ENCODE measurements at regions not wholly inside any gene's neighbourhood (a gene's known extent, or its start where the extent isn't known, plus 50 kb on each side); places are given as distances from the start of the nearest gene placed in this dataset.
A peak's percentile ranks its signal among the peaks of the same experiment; 100 is the strongest.
"Not testable (repeated sequence)": the region's sequence is repeated elsewhere in the genome, so short reads cannot be mapped to it uniquely, and the experiment has no call there.

DNA sequence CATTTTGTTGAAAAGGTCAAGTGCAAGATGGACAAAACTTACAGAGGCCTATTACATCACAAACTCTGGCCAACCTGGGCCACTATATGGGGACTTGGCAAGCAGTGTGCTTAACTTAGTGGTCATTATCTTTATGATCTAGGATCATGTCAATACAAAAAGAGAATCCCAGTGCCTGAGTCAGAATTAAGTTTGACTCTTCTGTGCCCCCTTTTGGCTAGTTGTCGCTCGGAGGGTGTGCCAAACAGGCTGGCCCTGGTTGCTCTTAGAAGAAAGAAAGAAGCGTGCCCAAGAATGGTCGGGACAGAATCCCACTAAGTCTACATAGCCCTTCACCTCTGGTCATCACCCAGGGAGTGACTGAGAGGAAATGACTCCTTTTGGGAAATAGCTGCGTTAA is 100.1 kb downstream of the EIF4E start:
- H3K4me1 Mint-ChIP-seq: peaks cover 3% of the 10 kb centered on the region
- no peaks in the 10 kb centered on the region for H3K9me3 Mint-ChIP-seq
- ATAC-seq: peak; percentile 66
- no peak overlapping the region for H3K4me3 Mint-ChIP-seq
- H3K36me3 Mint-ChIP-seq (ENCODE audit: low read depth): no peaks in the 10 kb centered on the region
- peaks cover 3% of the 10 kb centered on the region for H3K27me3 Mint-ChIP-seq
- peak; percentile 25 for DNase-seq
- no peak overlapping the region for H3K27ac Mint-ChIP-seq

DNA sequence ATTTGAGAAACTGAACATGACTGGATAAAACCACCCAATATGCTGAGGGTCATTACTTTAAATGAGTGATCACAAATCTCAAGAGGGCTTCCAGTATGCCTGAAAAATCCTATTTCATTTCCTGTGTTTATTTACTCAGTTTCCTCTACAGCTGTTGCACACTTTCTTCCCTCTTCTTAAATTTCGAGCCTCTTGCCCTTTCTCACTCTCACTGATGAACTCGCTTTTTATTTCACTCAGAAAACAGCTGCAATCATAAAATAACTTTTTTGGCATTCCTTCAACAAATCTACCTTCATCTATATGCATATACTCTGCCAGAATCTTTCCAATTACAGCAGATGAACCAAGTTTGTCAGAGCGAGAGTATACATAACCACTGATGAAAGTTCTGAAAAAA is 101.3 kb downstream of the EIF4E start:
- H3K36me3 Mint-ChIP-seq (ENCODE audit: low read depth): no peaks in the 10 kb centered on the region
- DNase-seq: no peak
- no peak for ATAC-seq
- H3K27ac Mint-ChIP-seq: no peak overlapping the region
- H3K27me3 Mint-ChIP-seq: peaks cover 3% of the 10 kb centered on the region
- no peaks in the 10 kb centered on the region for H3K9me3 Mint-ChIP-seq
- peaks cover 3% of the 10 kb centered on the region for H3K4me1 Mint-ChIP-seq
- no peak overlapping the region for H3K4me3 Mint-ChIP-seq

DNA sequence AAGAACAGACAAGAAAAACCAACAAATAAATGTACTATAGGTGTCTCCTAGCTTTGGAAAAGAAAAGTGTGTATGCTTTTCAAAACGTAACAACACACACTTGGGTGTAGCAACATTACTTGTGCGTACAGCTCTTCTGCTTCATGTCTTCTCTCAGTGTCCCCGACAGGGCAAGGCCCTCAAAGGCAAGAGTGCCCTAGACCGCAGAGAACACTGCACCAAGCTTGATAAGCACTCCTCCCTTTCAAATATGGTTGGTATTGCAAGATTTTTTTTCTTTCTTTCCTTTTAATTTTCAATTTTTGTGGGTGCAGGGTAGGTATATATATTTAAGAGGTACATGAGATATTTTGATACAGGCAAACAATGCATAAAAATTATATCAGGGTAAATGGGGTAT is 106.8 kb downstream of the EIF4E start:
- no peak for DNase-seq
- H3K36me3 Mint-ChIP-seq (ENCODE audit: low read depth): no peaks in the 10 kb centered on the region
- H3K4me3 Mint-ChIP-seq: no peak overlapping the region
- H3K9me3 Mint-ChIP-seq: no peaks in the 10 kb centered on the region
- no peak for ATAC-seq
- no peaks in the 10 kb centered on the region for H3K4me1 Mint-ChIP-seq
- peaks cover under 1% of the 10 kb centered on the region for H3K27me3 Mint-ChIP-seq
- H3K27ac Mint-ChIP-seq: no peak overlapping the region

GRCh38 chr4:98818116-98818515 is 110.8 kb downstream of the EIF4E start:
- not testable (repeated sequence) for H3K27me3 Mint-ChIP-seq; H3K36me3 Mint-ChIP-seq (ENCODE audit: low read depth); ATAC-seq; H3K27ac Mint-ChIP-seq; H3K9me3 Mint-ChIP-seq; DNase-seq; H3K4me3 Mint-ChIP-seq; H3K4me1 Mint-ChIP-seq

- no peaks in the 10 kb centered on the region for H3K36me3 Mint-ChIP-seq (ENCODE audit: low read depth)
- no peaks in the 10 kb centered on the region for H3K4me1 Mint-ChIP-seq
- DNase-seq (no peak), ATAC-seq (no peak)
- H3K27me3 Mint-ChIP-seq: peaks cover 2% of the 10 kb centered on the region
- no peak overlapping the region for H3K27ac Mint-ChIP-seq
- H3K9me3 Mint-ChIP-seq: no peaks in the 10 kb centered on the region
- no peak overlapping the region for H3K4me3 Mint-ChIP-seq
These were observed 112.1 kb downstream of the EIF4E start for GRCh38 chr4:98816816-98817215.

GRCh38 chr4:98816386-98816785 is 112.5 kb downstream of the EIF4E start:
- no peak overlapping the region for H3K4me3 Mint-ChIP-seq
- no peaks in the 10 kb centered on the region for H3K4me1 Mint-ChIP-seq
- no peak overlapping the region for H3K27ac Mint-ChIP-seq
- no peaks in the 10 kb centered on the region for H3K36me3 Mint-ChIP-seq (ENCODE audit: low read depth)
- DNase-seq: no peak
- ATAC-seq: no peak
- H3K27me3 Mint-ChIP-seq: peaks cover 2% of the 10 kb centered on the region
- H3K9me3 Mint-ChIP-seq: no peaks in the 10 kb centered on the region

DNA sequence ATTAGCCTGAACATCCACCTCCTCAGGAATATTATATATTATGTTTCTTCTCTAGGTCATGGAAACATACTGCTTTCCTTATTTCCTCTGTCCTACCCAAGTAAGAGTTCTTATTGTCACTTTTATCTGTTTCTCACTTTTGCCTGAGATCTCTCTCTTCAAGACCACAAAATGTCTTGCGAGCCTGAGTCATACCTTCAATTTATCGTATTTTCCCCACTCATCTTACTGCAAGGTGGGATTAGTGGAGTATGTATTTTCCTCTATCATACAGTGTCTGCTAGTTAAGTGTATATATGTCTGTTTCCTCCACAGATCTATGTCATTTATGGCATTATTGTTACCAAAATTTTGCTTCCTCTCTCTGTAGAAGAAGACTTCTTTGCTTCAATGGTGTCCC is 124.5 kb downstream of the EIF4E start:
- no peaks in the 10 kb centered on the region for H3K36me3 Mint-ChIP-seq (ENCODE audit: low read depth)
- no peaks in the 10 kb centered on the region for H3K9me3 Mint-ChIP-seq
- peaks cover 24% of the 10 kb centered on the region for H3K4me1 Mint-ChIP-seq
- H3K4me3 Mint-ChIP-seq: no peak overlapping the region
- ATAC-seq: peak; percentile 72
- H3K27me3 Mint-ChIP-seq: no peaks in the 10 kb centered on the region
- peak overlapping the region; percentile 13 for H3K27ac Mint-ChIP-seq
- no peak for DNase-seq

DNA sequence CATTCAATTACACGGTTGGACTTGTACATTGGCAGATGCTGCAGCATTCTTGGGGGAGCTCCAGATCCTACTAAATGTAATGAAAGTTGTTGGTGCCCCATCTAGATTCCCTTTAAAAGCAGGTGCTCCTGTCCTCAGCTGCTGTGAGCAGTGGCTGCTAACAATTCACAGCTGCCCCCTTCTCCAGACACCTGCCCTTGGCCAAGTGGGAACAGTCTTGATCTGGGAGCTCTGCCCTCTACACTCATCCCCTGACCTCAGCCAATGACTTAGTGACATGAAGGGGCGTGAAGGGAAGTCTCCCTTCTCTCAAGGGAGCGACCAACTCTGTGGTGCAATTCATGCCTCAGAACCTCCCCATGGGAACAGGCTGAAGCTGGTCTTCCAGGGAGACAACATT is 125.7 kb downstream of the EIF4E start:
- H3K9me3 Mint-ChIP-seq: no peaks in the 10 kb centered on the region
- no peaks in the 10 kb centered on the region for H3K27me3 Mint-ChIP-seq
- H3K36me3 Mint-ChIP-seq (ENCODE audit: low read depth): no peaks in the 10 kb centered on the region
- DNase-seq (no peak), ATAC-seq (no peak)
- H3K4me3 Mint-ChIP-seq: no peak overlapping the region
- no peak overlapping the region for H3K27ac Mint-ChIP-seq
- peaks cover 24% of the 10 kb centered on the region for H3K4me1 Mint-ChIP-seq

GRCh38 chr4:98802770-98803198 is 126.1 kb downstream of the EIF4E start:
- Mint-ChIP-seq H3K4me3 (no peak overlapping the region), H3K4me1 (peaks cover 24% of the 10 kb centered on the region), H3K27me3 (no peaks in the 10 kb centered on the region), H3K36me3 (ENCODE audit: low read depth) (no peaks in the 10 kb centered on the region), H3K9me3 (no peaks in the 10 kb centered on the region), H3K27ac (no peak overlapping the region)
- no peak for DNase-seq
- peak; percentile 56 for ATAC-seq

GRCh38 chr4:98801259-98801725 is 127.6 kb downstream of the EIF4E start:
- H3K27ac Mint-ChIP-seq: no peak overlapping the region
- no peak overlapping the region for H3K4me3 Mint-ChIP-seq
- no peaks in the 10 kb centered on the region for H3K27me3 Mint-ChIP-seq
- DNase-seq (no peak), ATAC-seq (no peak)
- no peaks in the 10 kb centered on the region for H3K36me3 Mint-ChIP-seq (ENCODE audit: low read depth)
- H3K9me3 Mint-ChIP-seq: no peaks in the 10 kb centered on the region
- peaks cover 24% of the 10 kb centered on the region for H3K4me1 Mint-ChIP-seq

DNA sequence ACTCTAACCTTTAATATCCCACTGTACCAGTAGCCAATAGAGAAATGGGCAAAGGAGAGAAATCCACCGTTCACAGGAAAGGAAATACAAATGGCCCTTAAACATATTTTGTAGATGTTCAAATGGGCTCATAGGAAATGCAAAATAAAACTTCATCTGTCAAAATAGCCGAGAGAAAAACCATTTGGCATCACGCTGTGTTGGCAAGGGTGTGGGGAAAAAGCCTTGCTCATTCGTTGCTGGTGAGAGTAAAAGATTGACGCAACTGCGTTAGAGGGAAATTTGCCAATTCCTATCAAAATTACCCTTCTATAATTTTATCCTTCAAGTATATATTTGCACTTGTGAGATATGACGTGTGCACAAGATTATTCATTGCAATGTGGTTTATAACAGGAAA is 131.9 kb downstream of the EIF4E start:
- Mint-ChIP-seq H3K27ac (no peak overlapping the region), H3K9me3 (no peaks in the 10 kb centered on the region), H3K4me1 (peaks cover 21% of the 10 kb centered on the region), H3K36me3 (ENCODE audit: low read depth) (no peaks in the 10 kb centered on the region), H3K4me3 (no peak overlapping the region), H3K27me3 (no peaks in the 10 kb centered on the region)
- DNase-seq: no peak
- no peak for ATAC-seq

- no peak overlapping the region for H3K27ac Mint-ChIP-seq
- H3K4me1 Mint-ChIP-seq: peaks cover 24% of the 10 kb centered on the region
- peak; percentile 98 for ATAC-seq
- no peaks in the 10 kb centered on the region for H3K9me3 Mint-ChIP-seq
- H3K36me3 Mint-ChIP-seq (ENCODE audit: low read depth): no peaks in the 10 kb centered on the region
- H3K27me3 Mint-ChIP-seq: no peaks in the 10 kb centered on the region
- DNase-seq: peak; percentile 32
- no peak overlapping the region for H3K4me3 Mint-ChIP-seq
These were observed 134.2 kb downstream of the EIF4E start for GRCh38 chr4:98794565-98795205.

- H3K9me3 Mint-ChIP-seq: no peaks in the 10 kb centered on the region
- H3K4me3 Mint-ChIP-seq: no peak overlapping the region
- no peak overlapping the region for H3K27ac Mint-ChIP-seq
- H3K4me1 Mint-ChIP-seq: peaks cover 24% of the 10 kb centered on the region
- no peaks in the 10 kb centered on the region for H3K36me3 Mint-ChIP-seq (ENCODE audit: low read depth)
- DNase-seq: no peak
- H3K27me3 Mint-ChIP-seq: no peaks in the 10 kb centered on the region
- ATAC-seq: no peak
These were observed 135.2 kb upstream of the TSPAN5 start for GRCh38 chr4:98793658-98794057.

- DNase-seq (no peak), ATAC-seq (no peak)
- no peaks in the 10 kb centered on the region for H3K27me3 Mint-ChIP-seq
- H3K4me3 Mint-ChIP-seq: no peak overlapping the region
- no peak overlapping the region for H3K27ac Mint-ChIP-seq
- no peaks in the 10 kb centered on the region for H3K36me3 Mint-ChIP-seq (ENCODE audit: low read depth)
- H3K4me1 Mint-ChIP-seq: peaks cover 3% of the 10 kb centered on the region
- no peaks in the 10 kb centered on the region for H3K9me3 Mint-ChIP-seq
These were observed 128.5 kb upstream of the TSPAN5 start for GRCh38 chr4:98786866-98787265.

DNA sequence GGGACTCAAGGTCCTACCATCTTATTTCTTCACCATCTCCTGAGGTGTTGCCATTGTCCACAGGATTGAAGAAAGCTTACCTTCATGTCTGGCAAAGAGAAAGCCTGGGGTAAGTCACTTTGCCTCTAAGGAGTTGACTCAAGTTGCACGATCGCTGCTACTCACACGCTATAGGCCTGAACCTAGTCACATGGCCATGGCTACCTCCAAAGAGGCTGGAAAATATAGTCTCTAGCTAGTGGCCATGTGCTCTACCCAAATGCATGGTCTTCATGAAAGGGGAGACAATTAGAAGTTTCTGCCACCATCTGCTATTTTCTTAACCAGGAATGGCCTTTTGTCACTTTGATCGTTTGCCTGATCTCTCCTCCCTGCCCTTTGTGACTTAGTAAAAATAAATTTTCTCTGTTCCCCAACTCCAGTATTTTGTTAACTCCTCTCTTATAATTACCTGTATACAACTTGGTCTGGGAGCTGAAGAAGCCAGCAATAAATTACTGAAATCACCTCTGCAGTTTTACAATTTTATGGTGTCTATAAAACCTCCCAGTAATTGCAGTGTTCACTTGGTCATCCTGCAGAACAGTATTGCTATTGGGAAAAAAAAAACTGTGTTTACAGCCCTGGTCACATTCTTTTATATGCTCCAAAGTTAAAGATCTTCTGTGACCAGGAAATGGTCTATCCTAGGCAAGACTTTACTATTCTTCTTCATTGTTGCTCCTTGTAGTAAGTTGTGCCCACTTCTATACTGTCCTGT is 126.7 kb upstream of the TSPAN5 start:
- no peak overlapping the region for H3K4me3 Mint-ChIP-seq
- H3K36me3 Mint-ChIP-seq (ENCODE audit: low read depth): no peaks in the 10 kb centered on the region
- H3K27ac Mint-ChIP-seq: no peak overlapping the region

More for the DNA sequence above, 126.7 kb upstream of the TSPAN5 start:
- Mint-ChIP-seq H3K27me3 (no peaks in the 10 kb centered on the region), H3K4me1 (no peaks in the 10 kb centered on the region), H3K9me3 (no peaks in the 10 kb centered on the region)
- ATAC-seq (no peak), DNase-seq (no peak)
